Activated T-cell treated with anti-CD3 and anti-CD28 coated beads, Interleukin-2, amount 50 U/mL, for 4 hours (primary cell): ENCODE measurements at regions not wholly inside any gene's neighbourhood (a gene's known extent, or its start where the extent isn't known, plus 50 kb on each side); places are given as distances from the start of the nearest gene placed in this dataset.

Experiments
- ATAC-seq, 2 donors: fragments of 200-7000 bp; cut with Tn5 transposase; one replicate each; pipeline ENCODE4 v1.10.0; 2021
- DNase-seq: peaks from one replicate; pipeline ENCODE4 v3.0.0-alpha.2; 2020
- H3K27me3 Mint-ChIP-seq: one replicate; pipeline ENCODE4 v1.8.0; 2021; ENCODE audit warnings: low read depth, mixed read lengths
- H3K36me3 Mint-ChIP-seq: one replicate; pipeline ENCODE4 v1.8.0; 2022; ENCODE audit warnings: mixed read lengths; ENCODE audit not compliant: insufficient read depth
- H3K4me1 Mint-ChIP-seq: one replicate; pipeline ENCODE4 v1.8.0; 2021; ENCODE audit warnings: low read depth, mixed read lengths
- H3K4me3 Mint-ChIP-seq: one replicate; pipeline ENCODE4 v1.8.0; 2021; ENCODE audit warnings: mild to moderate bottlenecking, moderate library complexity, mixed read lengths
- H3K9me3 Mint-ChIP-seq: one replicate; pipeline ENCODE4 v1.8.0; 2021; ENCODE audit warnings: mixed read lengths

DNA sequence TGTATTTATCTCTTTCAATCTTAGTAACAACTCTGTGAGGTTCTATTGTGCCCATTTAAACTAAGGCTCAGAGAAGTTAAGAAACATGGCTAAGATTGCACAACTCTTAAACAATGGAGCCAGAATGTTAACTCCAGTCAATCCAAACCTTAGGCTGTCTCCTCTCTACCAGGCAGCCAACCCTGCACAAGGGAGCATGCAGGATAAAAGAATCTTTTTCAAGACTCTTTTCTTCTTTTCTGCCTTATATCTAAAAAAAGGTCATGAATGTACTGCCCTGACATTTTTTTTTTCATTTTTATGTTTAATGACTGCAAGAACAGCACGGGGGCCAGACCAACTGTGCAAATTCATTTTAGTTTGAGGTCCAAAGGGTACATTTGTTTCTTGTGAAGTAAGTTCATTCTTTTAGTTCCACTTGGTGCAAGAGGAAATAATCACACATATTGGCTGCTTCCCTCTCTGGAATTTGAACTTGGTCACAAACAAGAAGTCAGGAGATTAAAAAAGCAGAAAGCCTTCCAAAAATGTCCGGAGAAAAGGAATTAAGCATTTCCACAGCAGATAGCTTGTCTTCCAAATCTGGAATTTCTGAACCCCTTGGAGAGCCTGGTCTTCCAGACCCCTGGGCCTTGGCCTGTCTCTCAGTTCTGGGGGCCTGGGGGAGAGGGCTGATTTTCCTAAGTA is 96.0 kb upstream of the RIOK3 start:
- Mint-ChIP-seq H3K4me1 (peaks cover 9% of the 10 kb centered on the region), H3K4me3 (no peak overlapping the region), H3K27me3 (no peaks in the 10 kb centered on the region), H3K9me3 (peaks cover 3% of the 10 kb centered on the region), H3K36me3 (peaks cover 12% of the 10 kb centered on the region)
- ATAC-seq (no peak), DNase-seq (no peak)

DNA sequence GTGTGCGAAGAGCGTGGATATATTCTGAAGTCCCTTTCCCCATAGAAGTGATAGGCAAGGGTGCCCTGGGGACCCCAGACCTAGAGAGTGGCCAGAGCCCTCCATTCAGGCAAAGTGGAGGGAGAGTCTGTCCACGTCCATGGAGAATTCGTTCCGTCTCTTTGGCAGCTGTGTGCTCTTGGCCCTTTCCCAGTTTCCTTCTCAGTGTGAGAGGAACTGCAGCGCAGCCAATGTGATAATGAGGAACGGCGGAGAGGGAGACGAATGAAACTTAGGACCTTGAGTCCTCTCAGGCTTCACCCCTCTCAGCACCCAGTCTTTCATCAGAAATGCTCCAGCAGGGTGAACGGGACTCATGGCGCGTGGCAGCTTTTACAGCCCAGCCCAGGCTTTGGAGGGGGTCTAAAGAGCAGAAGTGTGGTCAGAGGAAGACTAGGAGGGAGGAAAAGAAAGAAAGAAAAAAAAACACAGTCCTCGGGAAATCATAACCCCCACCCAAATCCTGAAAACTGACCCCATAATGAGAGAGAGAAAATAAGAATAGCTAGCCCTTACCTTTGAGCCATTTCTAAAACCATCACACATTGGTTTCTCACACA is 95.0 kb upstream of the RIOK3 start:
- no peak overlapping the region for H3K4me3 Mint-ChIP-seq
- ATAC-seq: no peak
- peaks cover 12% of the 10 kb centered on the region for H3K36me3 Mint-ChIP-seq
- H3K27me3 Mint-ChIP-seq: no peaks in the 10 kb centered on the region
- no peak for DNase-seq
- peaks cover 9% of the 10 kb centered on the region for H3K4me1 Mint-ChIP-seq
- peaks cover 3% of the 10 kb centered on the region for H3K9me3 Mint-ChIP-seq

DNA sequence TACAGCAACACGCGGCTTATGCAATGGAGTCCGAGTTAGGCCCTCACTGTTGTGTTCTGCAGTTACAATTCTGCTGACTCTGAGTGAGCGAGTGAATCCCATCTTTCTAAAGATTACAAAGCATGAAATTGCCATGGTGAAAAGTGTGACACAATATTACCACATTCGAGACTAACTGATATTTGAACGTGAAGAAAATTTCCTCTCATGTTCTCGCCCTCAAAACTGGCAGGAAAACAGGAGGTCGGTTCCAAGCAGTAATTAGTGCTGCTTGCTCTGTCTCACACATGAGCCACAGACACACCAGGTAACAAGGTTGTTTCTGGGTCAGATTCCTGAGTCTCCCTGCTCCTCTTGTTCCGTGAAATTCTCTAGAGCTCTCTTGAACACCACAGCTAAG is 93.7 kb upstream of the RIOK3 start:
- Mint-ChIP-seq H3K9me3 (peaks cover 3% of the 10 kb centered on the region), H3K36me3 (peaks cover 8% of the 10 kb centered on the region), H3K27me3 (no peaks in the 10 kb centered on the region), H3K4me3 (no peak overlapping the region), H3K4me1 (peaks cover 9% of the 10 kb centered on the region)
- ATAC-seq (no peak), DNase-seq (no peak)

DNA sequence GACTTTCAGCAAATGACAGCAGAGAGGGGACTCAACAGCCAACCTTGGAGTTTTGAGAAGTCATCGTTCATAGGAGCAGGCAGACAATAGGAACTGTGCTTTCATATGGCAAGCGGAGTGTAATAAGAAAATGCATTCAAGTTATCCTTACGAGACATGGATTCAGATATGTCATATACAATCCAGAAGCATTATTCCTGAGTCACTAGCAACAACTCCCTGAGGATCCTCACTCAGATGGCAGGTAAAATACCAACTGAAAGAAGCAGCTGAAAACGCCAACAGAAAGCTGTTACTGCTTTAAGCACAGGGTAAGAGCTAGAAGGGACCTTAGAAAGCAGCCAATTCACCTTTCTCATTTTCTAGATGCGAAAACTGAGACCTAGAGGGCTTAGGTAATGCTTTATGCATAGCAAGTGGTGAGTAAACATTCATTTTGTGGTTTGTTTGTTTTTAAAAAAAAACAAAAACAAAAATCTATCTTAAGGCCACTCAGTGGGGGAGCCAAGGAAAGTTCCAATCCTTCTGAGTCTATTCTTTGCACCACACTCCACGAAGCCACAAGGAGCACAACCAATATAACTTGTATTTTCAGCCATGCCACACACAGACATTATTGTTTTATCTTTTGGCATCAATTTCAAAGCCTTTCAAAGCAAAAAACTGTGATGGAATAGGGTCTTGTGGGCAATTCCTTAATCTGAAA is 89.1 kb upstream of the RIOK3 start:
- no peak for DNase-seq
- Mint-ChIP-seq H3K4me1 (no peaks in the 10 kb centered on the region), H3K9me3 (peaks cover 3% of the 10 kb centered on the region), H3K27me3 (no peaks in the 10 kb centered on the region), H3K4me3 (no peak overlapping the region), H3K36me3 (no peaks in the 10 kb centered on the region)
- ATAC-seq: no peak

DNA sequence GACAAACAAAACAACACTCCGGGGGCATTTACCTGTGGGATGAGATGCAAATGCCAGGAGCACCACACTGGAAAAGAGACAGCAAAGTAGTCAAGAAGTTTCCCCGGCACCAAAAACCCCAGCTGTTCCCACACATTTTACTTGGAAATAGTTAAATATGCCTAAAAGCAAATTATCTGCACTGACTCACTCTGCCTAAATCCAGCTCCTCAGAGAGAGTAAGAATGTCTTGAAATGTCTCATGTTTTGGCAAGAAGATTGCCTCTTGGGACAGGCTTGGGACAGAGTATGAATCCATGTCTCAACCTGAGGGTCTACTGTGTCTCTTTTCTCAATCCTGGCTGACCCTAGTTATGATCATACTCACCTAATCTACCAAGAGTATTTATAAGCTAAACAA is 87.5 kb upstream of the RIOK3 start:
- H3K9me3 Mint-ChIP-seq: no peaks in the 10 kb centered on the region
- DNase-seq (no peak), ATAC-seq (no peak)
- peaks cover 5% of the 10 kb centered on the region for H3K36me3 Mint-ChIP-seq
- no peaks in the 10 kb centered on the region for H3K27me3 Mint-ChIP-seq
- H3K4me3 Mint-ChIP-seq: no peak overlapping the region
- no peaks in the 10 kb centered on the region for H3K4me1 Mint-ChIP-seq

DNA sequence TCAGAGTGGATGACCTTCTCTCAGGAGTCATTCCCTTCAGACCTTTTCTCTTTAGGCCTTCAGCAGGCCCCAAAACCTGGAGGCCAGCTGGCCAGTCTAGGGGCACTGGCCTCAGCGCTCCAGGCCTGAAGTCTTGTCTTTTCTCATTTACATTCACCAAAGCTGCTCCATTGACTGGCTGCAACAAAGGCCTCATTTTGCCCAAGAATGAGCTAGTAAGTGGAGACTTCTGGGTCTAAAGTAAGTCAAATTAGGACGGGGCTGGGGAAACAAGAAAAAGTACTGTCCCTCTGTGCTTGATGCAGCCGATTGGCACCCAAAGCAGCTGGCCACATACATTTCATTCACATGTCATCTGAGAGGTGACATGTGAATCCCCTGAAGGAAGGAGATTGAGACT is 83.8 kb upstream of the RIOK3 start:
- Mint-ChIP-seq H3K9me3 (no peaks in the 10 kb centered on the region), H3K27me3 (no peaks in the 10 kb centered on the region), H3K4me3 (no peak overlapping the region), H3K36me3 (peaks cover 7% of the 10 kb centered on the region), H3K4me1 (no peaks in the 10 kb centered on the region)
- ATAC-seq (no peak), DNase-seq (no peak)

DNA sequence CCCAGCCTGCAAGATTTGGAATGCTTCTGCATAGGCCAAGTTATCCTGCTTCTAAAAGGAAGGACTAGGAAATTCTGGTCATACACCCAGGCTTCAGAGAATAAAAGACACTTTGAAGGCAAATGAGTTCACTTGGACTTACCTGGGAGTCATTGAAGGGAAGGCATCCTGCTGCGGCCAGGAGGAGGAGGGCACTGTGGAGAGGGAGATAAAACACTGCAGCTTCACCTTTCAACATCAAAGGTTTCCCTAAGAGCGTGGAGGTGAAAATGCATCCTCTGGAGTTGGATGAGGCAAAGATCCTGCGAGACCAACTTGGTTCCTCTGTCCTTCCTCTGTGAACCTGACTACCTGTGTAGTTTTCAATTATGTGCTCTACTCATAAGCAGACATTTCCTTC is 79.5 kb upstream of the RIOK3 start:
- Mint-ChIP-seq H3K4me1 (peaks cover 9% of the 10 kb centered on the region), H3K27me3 (no peaks in the 10 kb centered on the region), H3K36me3 (peaks cover 7% of the 10 kb centered on the region), H3K9me3 (no peaks in the 10 kb centered on the region), H3K4me3 (no peak overlapping the region)
- ATAC-seq (no peak), DNase-seq (no peak)

DNA sequence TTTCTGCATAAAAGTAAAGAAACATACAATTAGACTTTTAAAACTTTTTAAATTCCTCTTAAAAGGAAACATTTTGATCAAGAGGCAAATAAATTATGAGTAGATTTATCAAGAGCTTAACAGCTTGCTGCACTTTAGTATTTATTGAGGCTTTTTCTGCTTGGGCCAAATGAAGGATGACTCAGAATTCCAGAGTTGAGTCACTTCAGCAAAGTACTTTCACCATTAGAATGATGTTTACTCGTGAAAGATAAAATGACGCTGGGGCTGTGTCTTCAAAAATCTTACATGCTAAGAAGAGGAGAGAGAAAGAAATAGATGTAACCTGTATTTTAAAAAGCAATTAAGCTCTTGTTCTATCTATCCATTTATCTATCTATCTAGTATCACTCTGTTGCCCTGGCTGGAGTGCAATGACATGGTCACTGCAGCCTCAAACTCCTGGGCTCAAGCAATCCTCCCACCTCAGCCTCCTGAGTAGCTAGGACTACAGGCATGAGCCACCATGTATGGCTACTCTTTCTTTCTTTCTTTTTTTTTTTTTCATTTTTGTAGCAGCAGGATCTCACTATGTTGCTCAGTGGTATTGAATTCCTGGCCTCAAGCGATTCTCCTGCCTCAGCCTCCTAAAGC is 75.3 kb upstream of the RIOK3 start:
- ATAC-seq (peak; percentile 76 to 86), DNase-seq (no peak)
- peaks cover 9% of the 10 kb centered on the region for H3K4me1 Mint-ChIP-seq
- no peaks in the 10 kb centered on the region for H3K9me3 Mint-ChIP-seq
- no peaks in the 10 kb centered on the region for H3K27me3 Mint-ChIP-seq
- peaks cover under 1% of the 10 kb centered on the region for H3K36me3 Mint-ChIP-seq
- H3K4me3 Mint-ChIP-seq: no peak overlapping the region

DNA sequence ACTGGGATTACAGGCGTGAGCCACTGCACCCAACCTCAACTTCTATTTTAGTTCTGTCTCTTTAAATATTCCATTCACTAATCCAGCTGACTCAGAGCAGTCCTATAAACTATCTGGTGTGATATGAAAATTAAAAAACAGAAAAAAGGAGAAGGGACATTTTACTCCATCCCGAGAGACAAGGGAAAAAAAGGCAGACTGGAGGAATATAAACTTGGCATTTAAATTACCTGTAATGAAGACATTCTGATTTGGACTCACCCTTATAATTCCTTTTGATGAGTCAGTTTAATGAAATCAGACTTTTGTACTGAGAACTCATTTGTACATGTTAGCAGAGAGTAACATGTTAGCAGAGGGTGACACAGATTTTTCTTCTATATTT is 74.8 kb upstream of the RIOK3 start:
- ATAC-seq (no peak), DNase-seq (no peak)
- Mint-ChIP-seq H3K4me1 (peaks cover 9% of the 10 kb centered on the region), H3K36me3 (peaks cover 5% of the 10 kb centered on the region), H3K27me3 (no peaks in the 10 kb centered on the region), H3K9me3 (no peaks in the 10 kb centered on the region), H3K4me3 (no peak overlapping the region)

DNA sequence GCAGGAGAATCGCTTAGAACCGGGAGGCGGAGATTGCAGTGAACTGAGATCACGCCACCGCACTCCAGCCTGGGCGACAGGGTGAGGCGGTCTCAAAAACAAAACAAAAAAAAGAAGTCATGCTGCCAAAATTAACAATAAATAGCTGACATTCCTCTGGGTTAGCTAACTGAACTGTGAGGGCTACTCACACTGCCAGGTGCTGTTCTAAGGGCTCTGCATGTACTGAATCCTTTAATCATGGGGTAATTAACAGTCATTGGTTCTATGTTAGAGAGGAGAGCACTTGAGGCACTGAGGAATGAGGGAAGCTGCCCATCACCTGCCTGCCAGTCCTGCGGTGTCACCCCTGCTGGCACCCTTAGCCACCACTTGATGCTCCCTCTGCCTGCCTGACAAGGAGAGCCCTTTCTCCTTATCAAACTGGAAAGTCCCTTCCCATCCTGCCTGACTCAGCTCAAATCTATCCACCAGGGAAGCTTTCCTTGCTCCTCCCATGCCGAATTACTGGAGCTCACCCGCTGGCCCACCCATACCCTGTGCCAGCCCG is 73.0 kb upstream of the RIOK3 start:
- peaks cover 5% of the 10 kb centered on the region for H3K36me3 Mint-ChIP-seq
- H3K4me1 Mint-ChIP-seq: peaks cover 17% of the 10 kb centered on the region
- ATAC-seq (no peak), DNase-seq (no peak)
- no peaks in the 10 kb centered on the region for H3K27me3 Mint-ChIP-seq
- H3K4me3 Mint-ChIP-seq: no peak overlapping the region
- no peaks in the 10 kb centered on the region for H3K9me3 Mint-ChIP-seq

DNA sequence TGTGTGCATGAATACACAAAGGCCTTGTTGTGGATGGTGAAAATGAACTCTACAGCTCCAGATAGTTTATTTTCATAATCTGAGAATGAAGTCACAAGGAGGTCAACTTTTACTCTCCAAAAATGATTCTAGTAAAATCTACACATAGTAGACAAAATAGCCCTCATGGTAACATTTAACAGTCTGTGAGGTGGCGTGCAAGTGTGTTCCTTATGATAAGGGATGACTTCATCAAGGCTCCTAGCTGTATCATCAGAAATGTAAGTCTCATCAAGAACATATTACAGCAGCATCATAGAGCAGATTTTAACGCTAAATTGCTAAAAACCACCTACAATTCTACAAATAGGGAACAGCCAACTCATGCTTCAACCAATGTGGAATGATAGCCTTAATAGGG is 72.3 kb upstream of the RIOK3 start:
- no peak overlapping the region for H3K4me3 Mint-ChIP-seq
- no peaks in the 10 kb centered on the region for H3K9me3 Mint-ChIP-seq
- DNase-seq (no peak), ATAC-seq (no peak)
- H3K36me3 Mint-ChIP-seq: peaks cover 5% of the 10 kb centered on the region
- H3K4me1 Mint-ChIP-seq: peaks cover 23% of the 10 kb centered on the region
- H3K27me3 Mint-ChIP-seq: no peaks in the 10 kb centered on the region

DNA sequence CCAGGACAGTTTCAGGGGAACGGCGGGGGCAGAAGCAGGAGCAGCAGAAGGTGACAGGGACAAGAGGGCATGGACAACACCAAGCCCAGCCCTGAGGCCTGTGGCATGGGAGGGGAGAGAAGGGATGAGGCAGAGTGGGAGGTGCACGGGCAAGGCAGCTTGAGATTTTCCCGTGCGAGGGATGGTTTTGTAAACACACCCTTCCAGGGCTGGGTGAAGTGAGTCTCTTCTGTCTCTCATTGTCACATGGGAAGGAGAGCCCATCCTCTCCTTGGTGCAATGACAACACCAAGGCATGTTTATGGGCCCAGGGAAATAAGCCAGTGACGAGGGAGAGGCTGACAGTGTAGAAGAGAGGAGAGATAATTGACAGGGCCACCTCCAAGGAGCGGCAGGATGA is 69.6 kb upstream of the RIOK3 start:
- DNase-seq (no peak), ATAC-seq (no peak)
- peaks cover 5% of the 10 kb centered on the region for H3K36me3 Mint-ChIP-seq
- no peak overlapping the region for H3K4me3 Mint-ChIP-seq
- H3K4me1 Mint-ChIP-seq: peaks cover 14% of the 10 kb centered on the region
- no peaks in the 10 kb centered on the region for H3K27me3 Mint-ChIP-seq
- no peaks in the 10 kb centered on the region for H3K9me3 Mint-ChIP-seq

DNA sequence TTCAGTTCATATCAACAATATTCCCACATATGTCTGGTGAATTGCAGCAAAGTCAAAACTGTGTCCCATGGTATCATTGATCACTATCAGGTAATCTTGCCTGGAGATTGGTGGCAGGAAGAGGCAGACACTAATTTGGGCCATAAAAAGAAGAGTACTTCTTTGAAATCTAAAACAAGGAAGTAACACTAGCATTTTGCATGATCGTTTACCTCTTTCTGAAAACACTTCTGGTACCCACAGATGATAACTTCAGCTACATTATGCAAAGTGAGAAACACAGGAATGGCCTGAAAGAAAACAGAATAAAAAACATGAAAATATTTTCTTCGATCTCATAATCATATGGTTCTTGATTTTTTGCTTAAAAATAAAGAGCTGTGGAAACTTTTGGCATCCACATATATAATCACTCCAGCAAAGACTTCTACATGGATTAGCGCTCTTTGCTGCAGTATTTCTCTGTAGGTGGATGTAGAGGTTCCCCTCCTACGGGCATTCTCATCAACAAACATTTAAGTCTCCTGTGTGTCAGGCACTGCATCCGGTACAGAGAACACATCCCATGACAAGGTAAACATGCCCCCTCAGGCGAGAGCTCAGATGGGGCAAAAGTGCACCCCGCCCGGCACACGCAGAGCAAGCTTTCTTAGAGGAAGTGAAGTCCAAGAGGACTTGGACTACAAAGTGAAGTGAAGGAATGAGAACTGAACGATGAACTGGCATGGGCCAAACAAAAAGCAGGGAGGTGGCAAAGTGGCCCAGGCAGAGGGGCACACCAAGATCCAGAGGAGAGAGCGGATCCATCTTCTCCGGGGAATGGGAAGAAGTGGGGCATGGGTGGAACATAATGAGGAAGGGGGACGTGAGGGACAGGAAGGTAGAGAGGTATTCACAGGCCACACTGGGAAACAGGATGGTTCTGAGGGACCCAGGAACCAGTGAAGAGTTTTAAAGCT is 68.0 kb upstream of the RIOK3 start:
- ATAC-seq (no peak), DNase-seq (no peak)
- Mint-ChIP-seq H3K27me3 (no peaks in the 10 kb centered on the region), H3K36me3 (peaks cover 5% of the 10 kb centered on the region), H3K9me3 (no peaks in the 10 kb centered on the region), H3K4me3 (no peak overlapping the region), H3K4me1 (peaks cover 14% of the 10 kb centered on the region)

DNA sequence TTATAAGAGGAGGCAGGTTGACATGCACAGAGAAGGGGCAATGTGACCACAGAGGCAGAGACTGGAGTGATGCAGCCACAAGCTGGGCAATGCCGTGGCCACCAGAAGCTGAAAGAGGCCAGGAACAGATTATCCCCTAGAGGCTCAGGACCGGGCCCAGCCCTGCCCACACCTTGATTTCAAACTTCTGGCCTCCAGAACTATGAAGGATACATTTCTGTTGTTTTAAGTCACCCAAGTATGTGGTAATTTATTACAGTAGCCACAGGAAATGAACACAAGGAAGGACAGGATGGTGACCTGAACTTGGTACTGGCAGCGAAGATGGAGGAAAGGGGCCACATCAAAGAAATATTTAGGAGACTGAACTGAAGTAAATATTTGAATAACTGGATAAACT is 66.8 kb upstream of the RIOK3 start:
- Mint-ChIP-seq H3K9me3 (no peaks in the 10 kb centered on the region), H3K36me3 (peaks cover 7% of the 10 kb centered on the region), H3K27me3 (no peaks in the 10 kb centered on the region), H3K4me3 (no peak overlapping the region), H3K4me1 (peaks cover 14% of the 10 kb centered on the region)
- ATAC-seq (no peak), DNase-seq (no peak)
